ENCODE measurements at regions not wholly inside any gene's neighbourhood (a gene's known extent, or its start where the extent isn't known, plus 50 kb on each side); places are given as distances from the start of the nearest gene placed in this dataset.

- in situ Hi-C loops (cut with MboI; ENCODE audit: low sequenced_read_pairs, unreplicated experiment), result no loop called here
- no peak for TF ChIP-seq CTCF (IDR thresholded peaks at IDR 0.05; ENCODE audit: borderline replicate concordance, control extremely low read depth, extremely low read depth, insufficient read depth, missing control alignments)
- DNase-seq (ENCODE audit: low spot score), result no peak
These were observed 130.4 kb downstream of the GLI2 start for GRCh38 chr2:120866071-120866470.

- in situ Hi-C loops (cut with MboI; ENCODE audit: low sequenced_read_pairs, unreplicated experiment), result no loop called here
- DNase-seq (ENCODE audit: low spot score), result no peak
These were observed 130.9 kb downstream of the GLI2 start for GRCh38 chr2:120866483-120867140.

GRCh38 chr2:120867290-120868241, 131.9 kb downstream of the GLI2 start:
- no peak for TF ChIP-seq CTCF (IDR thresholded peaks at IDR 0.05; ENCODE audit: borderline replicate concordance, control extremely low read depth, extremely low read depth, insufficient read depth, missing control alignments)
- DNase-seq (ENCODE audit: low spot score), result no peak
- in situ Hi-C loops (cut with MboI; ENCODE audit: low sequenced_read_pairs, unreplicated experiment), result no loop called here

More at GRCh38 chr2:120866483-120867140, 130.9 kb downstream of the GLI2 start:
- no peak for TF ChIP-seq CTCF (IDR thresholded peaks at IDR 0.05; ENCODE audit: borderline replicate concordance, control extremely low read depth, extremely low read depth, insufficient read depth, missing control alignments)

- DNase-seq (ENCODE audit: low spot score), result no peak
- in situ Hi-C loops (cut with MboI; ENCODE audit: low sequenced_read_pairs, unreplicated experiment), result no loop called here
- TF ChIP-seq CTCF (IDR thresholded peaks at IDR 0.05; ENCODE audit: borderline replicate concordance, control extremely low read depth, extremely low read depth, insufficient read depth, missing control alignments), result no peak
These were observed 132.7 kb downstream of the GLI2 start for GRCh38 chr2:120868366-120868765.

GRCh38 chr2:120869036-120869729, 133.5 kb downstream of the GLI2 start:
- in situ Hi-C loops (cut with MboI; ENCODE audit: low sequenced_read_pairs, unreplicated experiment), result no loop called here
- no peak for TF ChIP-seq CTCF (IDR thresholded peaks at IDR 0.05; ENCODE audit: borderline replicate concordance, control extremely low read depth, extremely low read depth, insufficient read depth, missing control alignments)
- DNase-seq (ENCODE audit: low spot score), result no peak

GRCh38 chr2:120869730-120870466, 134.2 kb downstream of the GLI2 start:
- DNase-seq (ENCODE audit: low spot score), result no peak
- in situ Hi-C loops (cut with MboI; ENCODE audit: low sequenced_read_pairs, unreplicated experiment), result no loop called here
- TF ChIP-seq CTCF (IDR thresholded peaks at IDR 0.05; ENCODE audit: borderline replicate concordance, control extremely low read depth, extremely low read depth, insufficient read depth, missing control alignments), result no peak
